NCI-H187 treated with DMSO at 0.1 percent for 48 hours (cell line): ENCODE measurements at regions not wholly inside any gene's neighbourhood (a gene's known extent, or its start where the extent isn't known, plus 50 kb on each side); places are given as distances from the start of the nearest gene placed in this dataset.

Experiments used
- DNase-seq: peaks from one replicate; lab custom pipeline; 2025; lab: John Stamatoyannopoulos, UW

DNA sequence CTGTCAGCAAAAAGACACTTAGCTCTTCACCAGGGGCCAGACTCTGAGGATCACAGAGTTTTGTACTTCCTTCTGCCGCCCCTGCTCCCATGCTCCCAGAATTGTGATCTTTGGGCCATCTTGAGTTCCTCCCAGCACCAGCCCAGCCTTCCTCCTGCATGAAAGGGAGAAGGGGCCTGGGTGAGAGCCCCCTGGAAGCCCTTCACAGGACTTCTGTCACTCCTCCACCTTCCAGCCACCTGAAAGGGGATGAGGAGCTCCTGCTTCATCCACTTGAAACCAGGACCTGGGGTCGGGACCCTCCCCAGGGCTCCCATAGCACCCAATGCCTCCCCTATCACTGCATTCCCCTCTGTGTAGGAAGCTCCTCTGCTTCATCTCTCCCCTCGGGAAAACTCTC lies 174.2 kb downstream of the BUD13 start:
- no peak for DNase-seq

DNA sequence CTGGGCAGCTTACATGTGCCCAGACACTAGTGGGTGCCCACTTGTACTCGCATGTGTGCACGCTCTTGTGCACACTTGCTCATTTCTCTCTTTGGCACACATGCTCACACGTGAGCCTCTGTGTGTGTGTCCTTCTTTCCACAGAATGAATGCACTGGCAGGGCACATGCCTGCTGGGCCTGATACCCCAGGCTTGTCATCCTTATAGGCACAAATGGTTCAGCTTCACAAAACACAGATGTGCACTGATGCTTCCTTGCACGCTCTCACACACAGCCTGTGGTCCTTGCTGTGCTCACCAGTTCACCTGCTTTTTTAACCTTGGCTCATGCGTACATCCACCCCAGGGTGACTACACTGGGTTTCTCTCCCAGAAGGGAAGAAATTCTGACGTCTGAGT lies 174.8 kb downstream of the BUD13 start:
- DNase-seq: no peak

DNA sequence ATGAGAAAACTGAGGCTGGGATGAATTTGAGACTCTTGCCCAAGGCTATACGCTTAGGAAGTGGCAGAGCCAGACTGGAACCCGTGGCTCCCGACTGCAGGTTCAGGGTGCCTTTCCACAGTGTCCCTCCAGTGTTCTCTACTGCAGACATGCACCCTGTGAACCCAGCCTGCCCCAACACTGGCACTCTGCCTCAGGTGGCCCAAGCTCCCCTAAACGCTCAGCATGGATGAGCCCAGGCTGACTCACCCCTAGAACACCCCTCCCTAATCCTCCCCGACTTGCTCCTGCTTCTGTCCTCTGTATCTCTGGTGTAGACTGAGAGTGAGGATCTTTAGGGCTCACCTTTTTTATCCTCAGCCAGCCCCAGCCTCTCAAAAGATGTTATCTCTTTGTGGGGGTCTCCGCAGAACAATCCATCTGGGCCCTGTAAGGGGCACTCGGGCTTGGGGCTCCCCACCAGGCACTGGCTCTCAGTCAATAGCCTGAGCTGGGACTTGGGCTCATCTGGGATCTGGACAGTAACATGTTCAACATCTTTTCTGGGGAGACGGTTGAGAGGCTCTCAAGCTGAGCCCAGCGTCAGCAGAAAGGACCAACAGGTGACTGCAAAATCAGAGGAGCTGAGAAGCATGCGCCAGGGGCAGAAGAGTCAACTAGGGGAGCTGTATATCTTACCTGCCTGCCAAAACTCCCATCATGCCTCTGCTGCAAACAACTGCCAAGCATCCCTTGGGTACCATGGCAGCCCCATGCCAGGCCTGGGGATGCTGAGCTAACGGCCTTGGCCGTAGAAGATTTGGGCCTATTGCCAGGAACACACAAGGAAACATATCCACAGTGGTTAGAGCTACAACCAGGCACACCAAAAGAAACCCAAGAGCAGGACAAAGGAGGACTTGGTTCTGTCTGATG lies 176.2 kb downstream of the BUD13 start:
- no peak for DNase-seq

DNA sequence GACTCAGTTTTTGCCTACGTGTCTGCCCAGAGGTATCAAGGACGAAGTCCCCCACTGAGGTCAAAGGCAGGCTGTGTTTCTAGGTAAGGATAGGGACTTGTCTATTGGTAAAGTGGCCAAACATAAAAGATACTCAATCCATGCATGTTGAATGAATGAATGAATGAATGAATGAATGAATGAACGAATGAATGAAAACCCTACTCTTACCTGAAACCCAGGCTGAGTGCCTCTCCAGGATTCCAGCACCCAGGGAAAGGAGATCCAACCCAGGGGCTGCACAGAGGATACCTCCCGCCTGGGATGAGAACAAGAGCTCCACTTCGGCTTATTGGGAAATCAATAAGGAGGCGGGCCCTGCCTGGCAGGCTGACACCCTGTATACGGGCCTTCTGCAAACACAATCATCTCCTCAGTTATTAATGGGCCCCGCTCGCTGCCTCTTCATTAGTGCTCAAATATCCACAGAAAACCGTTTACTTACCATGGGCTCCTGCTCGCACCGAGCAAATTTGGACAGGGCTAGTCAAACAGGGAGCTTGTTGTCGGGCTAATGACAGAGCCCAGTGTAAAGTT lies 177.4 kb downstream of the BUD13 start:
- DNase-seq: no peak

DNA sequence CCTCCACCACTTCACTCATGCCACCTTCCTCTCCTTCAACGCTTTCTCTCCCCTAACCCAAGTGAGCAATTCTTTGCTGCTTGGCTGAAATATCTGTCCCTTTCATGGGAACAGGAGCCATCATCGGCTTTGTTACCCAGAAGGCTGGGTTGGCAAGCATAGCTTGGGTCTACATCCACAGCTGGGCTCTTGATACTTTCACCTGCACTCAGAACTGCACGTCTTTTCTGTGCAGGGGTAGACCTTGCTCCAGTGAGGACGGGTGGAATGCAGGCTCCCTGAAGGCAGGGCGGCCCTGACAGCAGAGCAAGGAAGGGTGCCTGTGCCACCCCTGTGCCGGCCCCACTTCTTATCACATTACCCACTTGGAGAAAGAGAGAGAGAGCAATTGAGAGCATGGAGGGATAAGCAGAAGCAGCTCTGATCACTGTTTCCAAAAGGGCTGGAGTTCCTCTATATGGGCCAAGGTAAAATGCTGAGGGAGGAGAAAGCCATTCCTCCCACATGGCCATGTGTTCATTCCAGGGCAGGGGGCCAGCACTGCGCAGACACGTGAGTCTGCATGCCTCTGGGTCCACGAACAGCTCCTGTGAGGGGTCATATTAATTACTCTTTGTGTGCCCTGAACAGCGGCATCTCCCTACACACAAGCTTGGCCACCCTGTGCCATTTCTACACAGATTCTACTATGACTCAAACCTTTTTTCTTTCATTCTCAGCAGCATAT lies 181.8 kb downstream of the BUD13 start:
- no peak for DNase-seq

DNA sequence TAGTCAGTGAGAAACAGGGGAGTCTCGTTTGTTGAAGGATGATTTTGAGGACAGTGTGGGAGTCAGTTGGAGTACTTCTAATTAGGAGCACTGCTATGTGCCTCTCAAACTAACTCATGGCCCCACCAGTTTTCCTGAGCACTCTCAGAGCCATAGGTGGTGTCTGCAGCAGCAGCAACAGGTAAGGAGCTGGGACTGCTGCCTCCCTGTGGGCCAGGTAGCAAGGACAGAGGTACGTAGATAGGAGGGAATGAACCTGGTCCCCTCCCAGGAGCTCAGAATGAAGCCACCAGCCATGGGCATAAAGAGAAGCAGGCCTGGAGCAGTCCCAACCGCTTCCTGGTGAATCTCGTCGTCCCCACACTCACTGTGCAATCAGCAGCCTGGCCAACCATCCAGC lies 183.4 kb downstream of the BUD13 start:
- DNase-seq: no peak

DNA sequence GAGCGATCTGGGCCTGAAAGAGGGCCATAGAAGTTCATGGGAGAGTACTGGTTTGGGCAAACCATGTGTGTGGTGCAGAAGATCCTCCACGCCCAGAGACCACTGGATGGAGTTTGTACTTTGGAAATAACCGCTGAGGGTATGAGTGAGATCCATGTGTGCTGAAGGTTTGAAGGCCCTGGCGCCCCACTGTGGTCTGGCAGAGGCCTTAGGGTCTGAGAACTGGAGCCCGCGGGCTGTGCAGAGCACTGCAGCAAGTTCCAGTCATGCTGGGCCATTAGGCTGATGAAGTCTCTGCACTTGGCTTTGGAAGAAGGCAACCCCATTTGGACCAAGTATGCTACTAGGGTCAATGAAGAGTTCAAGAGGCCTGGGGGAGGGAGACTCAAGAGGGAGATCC lies 186.4 kb downstream of the BUD13 start:
- no peak for DNase-seq

DNA sequence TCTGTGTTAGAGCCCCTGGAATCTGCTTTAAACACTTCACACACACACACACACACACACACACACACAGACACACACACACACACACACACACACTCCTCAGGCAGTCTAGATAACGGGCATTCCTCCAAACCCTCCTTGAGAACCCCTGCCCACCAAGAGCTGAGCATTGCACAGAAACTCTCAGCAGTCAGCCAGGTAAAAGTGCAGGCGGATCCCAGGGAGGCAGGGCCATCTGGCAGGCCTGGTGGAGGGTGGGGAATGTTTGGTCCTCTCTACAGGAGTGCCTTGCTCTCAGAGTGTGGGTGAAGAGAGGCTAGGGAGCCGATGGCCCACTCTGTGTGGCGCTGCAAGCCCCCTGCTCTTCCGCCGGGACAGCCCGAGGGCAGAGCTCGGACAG lies 190.2 kb downstream of the BUD13 start:
- no peak for DNase-seq

DNA sequence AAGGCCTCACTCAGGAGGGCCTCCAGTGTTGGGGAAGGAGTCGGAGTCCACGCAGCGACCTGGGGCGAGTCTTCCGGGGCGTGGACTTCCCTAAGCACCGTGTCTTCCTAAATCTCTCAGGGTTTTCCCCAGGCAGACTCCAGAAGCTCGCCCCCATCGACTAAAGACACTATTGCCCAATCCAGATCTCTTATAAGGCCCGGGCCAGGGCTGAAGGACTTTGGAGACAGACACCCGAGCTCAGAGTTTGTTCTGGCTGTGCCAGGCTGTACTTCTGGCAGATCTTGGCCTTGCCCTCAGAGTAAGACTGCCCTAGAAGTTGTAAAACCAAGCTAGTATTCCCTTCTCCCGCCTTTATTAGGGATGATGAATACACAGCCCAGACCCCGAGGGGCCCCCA lies 191.4 kb downstream of the BUD13 start:
- no peak for DNase-seq

DNA sequence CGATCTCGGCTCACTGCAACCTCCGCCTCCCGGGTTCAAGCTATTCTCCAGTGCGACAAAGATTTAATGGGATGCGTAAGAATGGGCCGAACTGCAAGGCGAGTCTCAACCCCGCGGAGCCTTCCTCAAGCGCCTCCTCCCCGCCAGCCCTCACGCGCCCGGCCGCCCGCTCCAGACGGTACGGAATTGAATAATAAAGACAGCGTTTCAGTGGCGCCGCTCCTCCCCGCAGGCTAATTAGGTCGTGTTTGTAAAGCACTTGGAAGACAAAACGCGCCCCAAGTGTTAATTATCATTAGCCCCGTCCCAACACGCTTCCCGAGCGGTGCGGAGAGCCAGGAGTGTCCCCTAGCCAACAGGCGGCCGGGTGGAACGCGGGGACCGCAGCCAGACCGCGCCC lies 192.0 kb downstream of the BUD13 start:
- DNase-seq: no peak

DNA sequence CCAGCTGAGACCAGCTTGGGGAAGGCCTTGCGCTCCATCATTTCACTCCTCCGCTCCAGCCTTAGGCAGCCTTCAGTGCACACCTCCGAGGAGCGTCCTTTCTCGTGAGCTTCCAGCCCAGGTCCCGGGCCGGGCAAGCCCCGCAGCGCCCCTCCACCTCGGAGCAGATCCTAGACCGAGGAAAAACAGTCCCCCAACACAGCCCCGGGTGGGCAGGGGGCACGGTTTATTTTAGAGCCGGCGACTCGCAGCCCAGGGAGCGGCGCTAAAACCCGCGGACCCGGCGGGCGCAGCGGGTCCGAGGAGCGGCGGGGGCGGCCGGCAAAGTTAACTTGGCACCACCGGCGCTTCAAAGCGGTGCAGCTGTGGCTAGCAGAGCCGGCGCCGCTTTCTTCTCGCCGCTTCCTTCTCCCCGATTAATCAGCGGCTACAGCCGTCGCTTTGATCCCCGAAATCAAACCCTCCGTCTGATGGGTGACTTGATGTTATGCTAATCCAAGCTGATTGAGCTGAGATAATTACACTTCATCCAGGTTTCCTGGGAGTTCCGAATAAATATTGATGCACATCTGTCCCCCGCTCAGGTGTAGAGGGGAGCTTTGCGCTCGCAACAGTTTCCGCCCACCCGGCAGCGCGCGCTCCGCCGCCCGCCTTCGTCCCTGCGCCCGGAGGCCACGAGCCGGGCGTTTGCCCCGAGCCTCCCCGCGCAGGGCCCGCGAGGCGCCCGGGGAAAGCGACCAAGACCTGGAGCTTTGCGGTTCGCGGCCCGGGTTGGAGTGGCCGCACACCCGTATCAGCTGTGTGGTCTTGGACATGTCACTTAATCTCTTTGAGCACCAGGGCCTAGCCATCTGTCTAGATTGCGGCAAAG lies 192.7 kb downstream of the BUD13 start:
- DNase-seq: no peak

DNA sequence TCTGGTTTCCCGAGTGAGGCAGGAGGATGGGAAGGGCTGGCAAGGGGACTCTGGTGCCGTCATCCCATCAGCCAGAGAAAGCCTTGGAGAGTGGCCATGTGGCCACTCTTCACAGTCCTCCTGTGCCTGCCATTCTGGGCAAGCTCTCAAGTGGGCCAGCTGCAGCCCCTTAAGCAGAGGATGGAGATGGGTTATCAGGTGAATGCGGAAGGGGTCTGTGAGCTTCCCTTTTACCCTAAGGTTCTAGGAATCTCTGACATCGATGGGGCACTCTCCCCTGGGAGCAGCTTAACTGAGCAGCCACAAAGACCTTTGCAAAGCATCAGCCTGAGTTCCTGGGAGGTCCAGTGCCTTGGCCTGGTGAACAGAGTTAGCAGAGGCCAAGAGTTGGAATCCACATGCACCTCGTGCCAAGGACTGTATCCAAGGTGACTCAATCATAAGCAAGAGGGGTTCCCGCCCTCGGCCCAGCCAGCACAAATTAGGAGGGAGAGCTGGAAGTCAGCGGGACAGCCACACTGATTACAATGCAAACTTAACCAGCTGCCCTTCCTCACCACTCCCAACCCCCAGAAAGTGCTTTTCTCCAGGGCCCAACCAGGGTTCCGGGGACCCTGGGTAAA lies 193.6 kb downstream of the BUD13 start:
- DNase-seq: no peak

DNA sequence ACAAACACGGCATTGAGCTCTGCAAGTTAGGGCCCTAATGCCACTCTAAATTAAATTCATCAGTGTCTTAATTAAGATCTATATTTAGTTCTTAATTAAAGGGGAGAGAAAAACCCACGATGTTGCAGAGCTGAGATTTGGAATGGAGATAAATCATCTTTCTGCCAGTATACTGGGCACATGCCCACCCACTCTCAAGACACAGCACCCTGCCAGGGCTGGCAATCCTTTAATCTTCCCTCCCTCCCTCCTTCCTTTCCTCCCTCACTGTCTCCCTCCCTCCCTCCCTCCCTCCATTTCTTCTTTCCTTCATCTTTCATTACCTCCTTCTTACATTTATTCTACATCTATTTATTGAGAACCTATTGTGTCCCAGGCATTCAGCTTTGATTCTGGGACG lies 194.8 kb downstream of the BUD13 start:
- no peak for DNase-seq

DNA sequence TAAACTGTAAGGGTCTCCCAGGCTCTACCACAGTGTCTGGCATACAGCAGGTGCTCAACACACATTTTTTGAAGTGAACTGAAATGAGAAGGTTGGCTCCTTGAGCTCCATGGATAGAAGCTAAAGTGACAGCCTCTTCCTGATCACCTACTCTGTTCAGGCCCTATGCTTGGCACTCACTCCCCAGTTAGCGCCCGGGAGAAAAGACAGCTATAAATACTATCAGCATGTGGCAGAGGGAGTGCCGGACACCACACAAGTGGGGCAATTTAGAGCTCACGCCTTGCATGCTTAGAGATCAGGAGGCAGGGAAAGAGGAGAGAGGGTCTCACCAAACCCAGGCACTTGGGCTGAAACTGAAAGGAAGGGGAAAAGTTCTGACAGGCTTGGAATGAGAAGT lies 195.5 kb downstream of the BUD13 start:
- DNase-seq: no peak

DNA sequence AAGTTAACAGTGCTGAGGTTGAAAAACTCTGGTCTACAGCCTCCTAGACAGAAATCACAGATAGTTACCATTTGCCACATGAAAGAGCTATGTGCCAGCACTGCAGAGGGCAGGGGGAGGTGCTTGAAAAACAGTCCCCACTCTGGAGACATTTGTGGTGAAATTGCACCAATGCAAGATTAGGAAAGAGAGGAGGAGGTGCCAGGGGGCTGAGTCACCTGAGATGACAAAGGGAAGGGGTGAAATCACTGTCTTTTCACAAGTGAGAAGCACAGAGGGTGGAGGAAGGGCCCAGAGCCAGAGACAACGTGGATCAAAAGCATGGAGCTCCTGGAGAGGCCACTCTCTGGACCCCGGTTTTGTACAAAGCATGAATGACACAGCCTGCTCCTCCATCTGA lies 196.3 kb downstream of the BUD13 start:
- DNase-seq: no peak

DNA sequence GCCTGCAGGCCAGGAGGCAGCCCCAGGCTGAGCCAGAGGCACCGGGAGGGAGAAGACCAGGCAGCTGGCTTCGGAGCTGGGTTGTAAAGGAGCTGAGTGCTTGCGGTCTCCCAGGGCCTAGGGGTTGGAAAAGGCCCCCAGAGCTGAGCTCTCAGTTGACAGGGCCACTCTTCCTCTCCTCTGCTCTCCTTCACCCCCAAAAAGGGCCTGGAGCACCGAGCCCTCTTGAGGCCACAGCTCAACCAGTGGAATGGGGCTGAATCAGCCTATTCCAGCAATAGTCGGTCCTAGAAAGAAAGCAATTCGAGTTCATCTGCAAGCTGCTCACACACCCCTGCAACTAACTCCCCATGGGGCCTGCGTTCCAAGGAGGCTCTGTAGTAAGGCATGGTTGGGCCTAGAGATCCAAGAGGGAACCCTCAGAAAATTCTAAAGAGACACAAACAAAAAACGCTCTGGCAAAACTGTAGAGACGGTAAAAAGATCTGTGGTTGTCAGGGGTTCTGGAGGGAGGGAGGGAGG lies 205.0 kb downstream of the BUD13 start:
- no peak for DNase-seq

DNA sequence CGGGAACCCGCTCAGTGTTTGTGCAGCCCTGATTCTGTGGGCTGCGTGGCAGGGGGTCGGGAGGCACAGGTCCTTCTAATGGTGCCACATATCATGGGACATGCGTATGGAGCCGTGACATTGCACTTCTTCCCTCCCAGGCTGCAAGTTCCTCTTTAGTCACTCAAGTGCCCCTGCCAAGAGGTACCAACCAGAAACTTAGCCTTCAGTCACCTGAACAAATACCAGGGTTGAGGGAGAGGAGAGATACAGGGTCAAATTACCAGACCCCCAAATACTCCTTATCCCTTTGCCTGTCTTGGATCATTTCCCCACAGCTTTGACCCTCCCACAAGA lies 209.1 kb downstream of the BUD13 start:
- DNase-seq: no peak

DNA sequence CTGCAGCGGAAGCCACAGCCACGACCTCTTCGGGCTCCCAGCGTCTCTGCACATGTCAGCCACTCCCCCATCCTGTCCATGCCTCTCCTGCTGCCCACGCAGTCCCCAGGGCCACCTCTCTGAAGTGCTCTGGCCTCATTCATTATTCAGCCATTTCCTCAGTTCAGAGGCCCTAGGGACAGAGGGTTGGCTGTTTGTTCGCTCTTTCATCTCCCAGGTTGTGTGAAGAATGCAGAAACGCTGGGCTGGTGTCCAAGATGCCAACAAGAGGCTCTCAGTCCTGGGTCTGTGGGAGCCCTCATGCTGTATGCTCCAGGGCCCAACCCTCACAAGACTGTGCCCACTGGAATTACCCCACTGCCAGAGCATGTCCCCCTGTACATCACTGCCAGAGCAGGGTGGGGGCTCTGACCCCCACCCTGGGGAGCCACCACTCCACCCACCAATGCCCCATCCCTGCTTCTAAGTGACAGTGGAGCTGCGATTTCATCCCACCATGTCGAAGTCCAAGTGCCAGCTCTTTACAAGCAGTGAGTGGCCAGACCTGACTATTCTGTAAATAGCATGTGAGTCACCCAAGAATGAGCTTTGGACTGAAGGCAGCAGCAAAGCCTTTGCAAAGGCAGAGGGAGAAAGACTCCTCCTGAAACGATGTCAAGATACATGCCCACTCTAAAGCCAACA lies 209.6 kb downstream of the BUD13 start:
- no peak for DNase-seq

DNA sequence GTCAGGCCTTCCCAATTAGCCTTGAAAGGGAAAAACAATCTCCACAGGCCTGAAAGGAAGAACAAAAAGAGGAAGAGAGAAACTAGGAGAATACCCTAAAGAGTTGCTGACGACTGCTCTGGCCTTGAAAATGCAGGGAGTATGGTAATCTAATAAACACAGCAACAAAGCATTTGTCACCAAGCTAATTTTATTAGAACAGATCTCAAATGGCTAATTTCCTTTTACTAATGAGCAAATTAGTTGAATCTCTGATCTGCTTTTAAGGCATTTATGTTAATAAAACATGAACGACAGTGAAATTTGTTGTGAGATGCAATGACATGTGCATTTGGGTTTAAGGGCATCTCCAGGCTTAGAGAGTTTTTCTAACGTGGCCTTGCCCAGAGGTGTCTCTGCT lies 212.2 kb downstream of the BUD13 start:
- no peak for DNase-seq

DNA sequence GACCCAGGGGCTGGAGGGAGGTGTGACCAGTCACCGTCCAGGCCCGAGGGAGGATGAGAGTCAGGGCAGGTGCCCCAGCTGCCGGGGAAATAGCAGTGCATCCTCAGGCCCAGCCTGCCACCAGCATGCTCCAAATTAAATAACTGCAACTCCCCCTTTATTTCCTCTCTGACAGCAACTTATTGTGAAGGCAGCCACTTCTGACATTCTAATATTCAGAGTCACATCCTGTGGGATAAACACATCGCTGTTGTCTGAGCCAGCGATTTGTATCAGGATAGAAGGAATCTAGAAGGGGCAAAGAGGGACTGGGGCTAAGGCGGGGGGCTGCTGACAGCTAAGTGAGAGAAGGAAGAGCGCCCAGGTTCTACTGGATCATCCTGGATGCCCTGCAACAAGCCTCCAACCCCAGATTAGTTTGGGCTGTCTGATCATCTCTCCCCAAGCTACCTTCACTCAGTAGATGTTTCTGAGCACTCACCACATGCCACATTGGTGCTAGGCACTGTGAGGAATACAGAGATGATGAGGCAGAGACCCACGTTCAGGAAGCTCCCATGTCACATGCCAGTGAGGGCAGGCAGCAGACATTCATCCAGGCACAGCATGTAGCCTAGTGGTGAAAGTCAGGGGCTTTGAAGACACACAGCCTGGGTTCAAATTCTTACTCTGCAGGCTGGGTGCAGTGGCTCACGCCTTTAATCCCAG lies 214.1 kb downstream of the BUD13 start:
- DNase-seq: no peak
